ENCODE measurements at regions not wholly inside any gene's neighbourhood (a gene's known extent, or its start where the extent isn't known, plus 50 kb on each side); places are given as distances from the start of the nearest gene placed in this dataset.

DNA sequence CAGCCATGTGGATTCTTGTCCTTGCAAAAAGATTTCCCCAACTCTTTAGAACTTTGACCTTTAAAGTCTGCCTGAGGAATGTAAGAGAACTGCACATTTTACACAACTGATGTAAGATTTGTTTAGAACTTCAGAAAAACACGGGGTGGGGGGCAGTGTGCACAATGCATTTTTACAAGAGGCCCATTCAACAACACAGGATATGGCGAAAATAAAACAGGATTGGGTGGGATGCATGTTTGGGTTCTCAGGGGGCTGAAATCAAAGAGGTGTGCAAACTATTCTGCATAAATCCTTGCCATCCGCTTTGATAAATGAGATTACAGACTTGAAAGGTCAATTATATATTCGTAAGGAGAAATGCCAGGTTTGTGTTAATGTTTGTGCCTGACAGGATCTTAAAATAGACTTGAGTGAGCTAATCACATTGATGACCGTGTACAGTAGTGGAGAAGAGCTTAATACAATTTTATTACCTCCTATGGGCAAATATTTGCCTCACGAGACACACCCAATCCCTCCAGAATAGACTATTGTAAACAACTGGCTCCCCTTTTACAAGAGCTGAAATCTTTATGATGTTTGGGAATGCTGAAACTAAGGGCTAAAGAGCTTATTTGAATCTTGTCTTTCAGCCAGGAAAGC lies 184.1 kb upstream of the LEF1 start:
- ChIA-PET POLR2A (no interaction called here), CTCF (interaction anchor here (1.1 kb wide), 1 partner anchor 220 kb away, joined by 3 read pairs; no protein-coding TSS in a partner anchor)
- no peaks in the 10 kb centered on the region; the same call in 1 of the 2 replicates for H3K27me3 ChIP-seq (ENCODE audit: insufficient read depth)
- no peaks in the 10 kb centered on the region for H3K9me3 ChIP-seq
- no peaks in the 10 kb centered on the region for H4K20me1 ChIP-seq (ENCODE audit: insufficient read depth)
- DNase-seq, result no peak
- H3K4me3 ChIP-seq (ENCODE audit: low read depth in 2 of 2, low read length in 1 of 2), result no peak overlapping the region
- H3K79me2 ChIP-seq (ENCODE audit: insufficient read depth), result no peaks in the 10 kb centered on the region
- H3K27ac ChIP-seq (ENCODE audit: low read depth in 2 of 2, low read length in 1 of 2), result no peak overlapping the region
- H2AFZ ChIP-seq (ENCODE audit: low read depth), result no peak overlapping the region
- 28% methylated on average over 6 of the region's 6 CpGs for WGBS (ENCODE audit: low lambda C conversion rate)
- H3K4me1 ChIP-seq (ENCODE audit: control insufficient read depth in 1 of 2, insufficient read depth in 2 of 2, low read depth in 1 of 2, low read length in 1 of 2), result peaks cover 0 to 22% of the 10 kb centered on the region in 2 experiments; a peak in 2 of 4 replicates
- no peaks in the 10 kb centered on the region for H3K36me3 ChIP-seq (replicated peaks in 1 of 2; ENCODE audit: control insufficient read depth in 1 of 2, insufficient read depth in 2 of 2, low read length in 1 of 2)
- no peak overlapping the region for H3K4me2 ChIP-seq
- no peak overlapping the region for H3K9ac ChIP-seq
- H3K9me2 ChIP-seq, result no peaks in the 10 kb centered on the region
- H3F3A ChIP-seq (replicated peaks; ENCODE audit: insufficient read depth), result no peaks in the 10 kb centered on the region
- no peak for TF ChIP-seq MEF2A (IDR thresholded peaks at IDR 0.05; ENCODE audit: borderline replicate concordance, low read depth)
- TF ChIP-seq, protein P1, sequence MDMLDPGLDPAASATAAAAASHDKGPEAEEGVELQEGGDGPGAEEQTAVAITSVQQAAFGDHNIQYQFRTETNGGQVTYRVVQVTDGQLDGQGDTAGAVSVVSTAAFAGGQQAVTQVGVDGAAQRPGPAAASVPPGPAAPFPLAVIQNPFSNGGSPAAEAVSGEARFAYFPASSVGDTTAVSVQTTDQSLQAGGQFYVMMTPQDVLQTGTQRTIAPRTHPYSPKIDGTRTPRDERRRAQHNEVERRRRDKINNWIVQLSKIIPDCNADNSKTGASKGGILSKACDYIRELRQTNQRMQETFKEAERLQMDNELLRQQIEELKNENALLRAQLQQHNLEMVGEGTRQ (IDR thresholded peaks at IDR 0.05; ENCODE audit: borderline replicate concordance, low read depth, low read length), result no peak

DNA sequence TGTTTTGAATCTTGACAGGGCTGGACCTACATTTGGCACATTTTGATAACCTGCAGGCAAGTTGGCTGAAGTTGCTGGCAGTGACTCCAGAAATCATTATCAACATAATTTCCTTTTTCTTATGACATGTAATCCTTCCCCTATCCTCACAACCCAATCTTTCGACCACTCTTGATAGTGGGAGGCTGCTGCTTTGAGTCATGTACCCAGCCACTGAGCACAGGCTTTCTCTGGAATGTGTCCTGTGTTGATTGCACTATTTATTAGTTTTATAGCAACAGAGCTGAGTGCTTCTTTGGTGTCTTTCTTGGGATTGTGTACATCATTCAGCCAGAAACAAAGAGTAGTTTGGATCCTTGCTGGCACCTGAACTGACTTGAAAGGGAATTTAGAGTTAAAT lies 183.1 kb upstream of the LEF1 start:
- H3K9me3 ChIP-seq, result no peaks in the 10 kb centered on the region
- H3K4me1 ChIP-seq (ENCODE audit: control insufficient read depth in 1 of 2, insufficient read depth in 2 of 2, low read depth in 1 of 2, low read length in 1 of 2), result peaks cover 0 to 22% of the 10 kb centered on the region in 2 experiments; a peak in 2 of 4 replicates
- WGBS (ENCODE audit: low lambda C conversion rate), result 17% methylated on average over 1 of the region's 1 CpG
- POLR2A ChIA-PET, result no interaction called here
- TF ChIP-seq, protein P2, sequence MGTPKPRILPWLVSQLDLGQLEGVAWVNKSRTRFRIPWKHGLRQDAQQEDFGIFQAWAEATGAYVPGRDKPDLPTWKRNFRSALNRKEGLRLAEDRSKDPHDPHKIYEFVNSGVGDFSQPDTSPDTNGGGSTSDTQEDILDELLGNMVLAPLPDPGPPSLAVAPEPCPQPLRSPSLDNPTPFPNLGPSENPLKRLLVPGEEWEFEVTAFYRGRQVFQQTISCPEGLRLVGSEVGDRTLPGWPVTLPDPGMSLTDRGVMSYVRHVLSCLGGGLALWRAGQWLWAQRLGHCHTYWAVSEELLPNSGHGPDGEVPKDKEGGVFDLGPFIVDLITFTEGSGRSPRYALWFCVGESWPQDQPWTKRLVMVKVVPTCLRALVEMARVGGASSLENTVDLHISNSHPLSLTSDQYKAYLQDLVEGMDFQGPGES (IDR thresholded peaks at IDR 0.05; ENCODE audit: low read depth, low read length), result no peak
- TF ChIP-seq RAD21 (IDR thresholded peaks at IDR 0.05; ENCODE audit: low read length), result no peak
- TF ChIP-seq FOXJ3 (CRISPR knock-in tag; IDR thresholded peaks at IDR 0.05), result no peak
- TF ChIP-seq JUND (IDR thresholded peaks at IDR 0.05), result no peak
- TF ChIP-seq, protein P3, sequence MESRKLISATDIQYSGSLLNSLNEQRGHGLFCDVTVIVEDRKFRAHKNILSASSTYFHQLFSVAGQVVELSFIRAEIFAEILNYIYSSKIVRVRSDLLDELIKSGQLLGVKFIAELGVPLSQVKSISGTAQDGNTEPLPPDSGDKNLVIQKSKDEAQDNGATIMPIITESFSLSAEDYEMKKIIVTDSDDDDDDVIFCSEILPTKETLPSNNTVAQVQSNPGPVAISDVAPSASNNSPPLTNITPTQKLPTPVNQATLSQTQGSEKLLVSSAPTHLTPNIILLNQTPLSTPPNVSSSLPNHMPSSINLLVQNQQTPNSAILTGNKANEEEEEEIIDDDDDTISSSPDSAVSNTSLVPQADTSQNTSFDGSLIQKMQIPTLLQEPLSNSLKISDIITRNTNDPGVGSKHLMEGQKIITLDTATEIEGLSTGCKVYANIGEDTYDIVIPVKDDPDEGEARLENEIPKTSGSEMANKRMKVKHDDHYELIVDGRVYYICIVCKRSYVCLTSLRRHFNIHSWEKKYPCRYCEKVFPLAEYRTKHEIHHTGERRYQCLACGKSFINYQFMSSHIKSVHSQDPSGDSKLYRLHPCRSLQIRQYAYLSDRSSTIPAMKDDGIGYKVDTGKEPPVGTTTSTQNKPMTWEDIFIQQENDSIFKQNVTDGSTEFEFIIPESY (IDR thresholded peaks at IDR 0.05; ENCODE audit: borderline replicate concordance, low read depth), result no peak
- TF ChIP-seq, protein P4, sequence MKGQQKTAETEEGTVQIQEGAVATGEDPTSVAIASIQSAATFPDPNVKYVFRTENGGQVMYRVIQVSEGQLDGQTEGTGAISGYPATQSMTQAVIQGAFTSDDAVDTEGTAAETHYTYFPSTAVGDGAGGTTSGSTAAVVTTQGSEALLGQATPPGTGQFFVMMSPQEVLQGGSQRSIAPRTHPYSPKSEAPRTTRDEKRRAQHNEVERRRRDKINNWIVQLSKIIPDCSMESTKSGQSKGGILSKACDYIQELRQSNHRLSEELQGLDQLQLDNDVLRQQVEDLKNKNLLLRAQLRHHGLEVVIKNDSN (IDR thresholded peaks at IDR 0.05; ENCODE audit: borderline replicate concordance, low read depth), result no peak
- no peak for TF ChIP-seq ELF1 (IDR thresholded peaks at IDR 0.05)
- TF ChIP-seq NFIC (IDR thresholded peaks at IDR 0.05; ENCODE audit: borderline replicate concordance), result no peak
- TF ChIP-seq TAF1 (IDR thresholded peaks at IDR 0.05; ENCODE audit: borderline replicate concordance, low read depth, low read length), result no peak
- TF ChIP-seq TEAD4 (IDR thresholded peaks at IDR 0.05; ENCODE audit: borderline replicate concordance, insufficient read depth), result no peak
- TF ChIP-seq MXI1 (IDR thresholded peaks at IDR 0.05; ENCODE audit: low read depth, low read length), result no peak
- TF ChIP-seq RFX5 (IDR thresholded peaks at IDR 0.05; ENCODE audit: low read length), result no peak
- TF ChIP-seq, protein P5, sequence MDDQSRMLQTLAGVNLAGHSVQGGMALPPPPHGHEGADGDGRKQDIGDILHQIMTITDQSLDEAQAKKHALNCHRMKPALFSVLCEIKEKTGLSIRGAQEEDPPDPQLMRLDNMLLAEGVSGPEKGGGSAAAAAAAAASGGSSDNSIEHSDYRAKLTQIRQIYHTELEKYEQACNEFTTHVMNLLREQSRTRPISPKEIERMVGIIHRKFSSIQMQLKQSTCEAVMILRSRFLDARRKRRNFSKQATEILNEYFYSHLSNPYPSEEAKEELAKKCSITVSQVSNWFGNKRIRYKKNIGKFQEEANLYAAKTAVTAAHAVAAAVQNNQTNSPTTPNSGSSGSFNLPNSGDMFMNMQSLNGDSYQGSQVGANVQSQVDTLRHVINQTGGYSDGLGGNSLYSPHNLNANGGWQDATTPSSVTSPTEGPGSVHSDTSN (IDR thresholded peaks at IDR 0.05), result no peak
- TF ChIP-seq EP300 (IDR thresholded peaks at IDR 0.05; ENCODE audit: borderline replicate concordance in 1 of 2, low read depth in 1 of 2, low read length in 1 of 2), result no peak
- TF ChIP-seq, protein P6, sequence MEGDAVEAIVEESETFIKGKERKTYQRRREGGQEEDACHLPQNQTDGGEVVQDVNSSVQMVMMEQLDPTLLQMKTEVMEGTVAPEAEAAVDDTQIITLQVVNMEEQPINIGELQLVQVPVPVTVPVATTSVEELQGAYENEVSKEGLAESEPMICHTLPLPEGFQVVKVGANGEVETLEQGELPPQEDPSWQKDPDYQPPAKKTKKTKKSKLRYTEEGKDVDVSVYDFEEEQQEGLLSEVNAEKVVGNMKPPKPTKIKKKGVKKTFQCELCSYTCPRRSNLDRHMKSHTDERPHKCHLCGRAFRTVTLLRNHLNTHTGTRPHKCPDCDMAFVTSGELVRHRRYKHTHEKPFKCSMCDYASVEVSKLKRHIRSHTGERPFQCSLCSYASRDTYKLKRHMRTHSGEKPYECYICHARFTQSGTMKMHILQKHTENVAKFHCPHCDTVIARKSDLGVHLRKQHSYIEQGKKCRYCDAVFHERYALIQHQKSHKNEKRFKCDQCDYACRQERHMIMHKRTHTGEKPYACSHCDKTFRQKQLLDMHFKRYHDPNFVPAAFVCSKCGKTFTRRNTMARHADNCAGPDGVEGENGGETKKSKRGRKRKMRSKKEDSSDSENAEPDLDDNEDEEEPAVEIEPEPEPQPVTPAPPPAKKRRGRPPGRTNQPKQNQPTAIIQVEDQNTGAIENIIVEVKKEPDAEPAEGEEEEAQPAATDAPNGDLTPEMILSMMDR (IDR thresholded peaks at IDR 0.05), result no peak
- TF ChIP-seq, protein P7, sequence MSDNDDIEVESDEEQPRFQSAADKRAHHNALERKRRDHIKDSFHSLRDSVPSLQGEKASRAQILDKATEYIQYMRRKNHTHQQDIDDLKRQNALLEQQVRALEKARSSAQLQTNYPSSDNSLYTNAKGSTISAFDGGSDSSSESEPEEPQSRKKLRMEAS (IDR thresholded peaks at IDR 0.05; ENCODE audit: low read depth), result no peak
- no peak for TF ChIP-seq TCF12 (IDR thresholded peaks at IDR 0.05)
- no peak for TF ChIP-seq GATA2 (CRISPR knock-in tag; IDR thresholded peaks at IDR 0.05)
- H3K27me3 ChIP-seq (ENCODE audit: insufficient read depth), result no peaks in the 10 kb centered on the region
- H2AFZ ChIP-seq (ENCODE audit: low read depth), result no peak overlapping the region
- H3K79me2 ChIP-seq (ENCODE audit: insufficient read depth), result no peaks in the 10 kb centered on the region
- no peak overlapping the region for H3K4me3 ChIP-seq (ENCODE audit: low read depth in 2 of 2, low read length in 1 of 2)
- no peaks in the 10 kb centered on the region for H3K36me3 ChIP-seq (replicated peaks in 1 of 2; ENCODE audit: control insufficient read depth in 1 of 2, insufficient read depth in 2 of 2, low read length in 1 of 2)
- H4K20me1 ChIP-seq (ENCODE audit: insufficient read depth), result no peaks in the 10 kb centered on the region
- no peak for DNase-seq
- no peak overlapping the region for H3K9ac ChIP-seq
- H3F3A ChIP-seq (replicated peaks; ENCODE audit: insufficient read depth), result no peaks in the 10 kb centered on the region
- no peak overlapping the region for H3K4me2 ChIP-seq
- CTCF ChIA-PET, result interaction anchor here (1.1 kb wide), 1 partner anchor 221 kb away, joined by 3 read pairs; no protein-coding TSS in a partner anchor
- H3K9me2 ChIP-seq, result no peaks in the 10 kb centered on the region
- no peak overlapping the region for H3K27ac ChIP-seq (ENCODE audit: low read depth in 2 of 2, low read length in 1 of 2)
